GM12865 (cell line): ENCODE measurements at regions not wholly inside any gene's neighbourhood (a gene's known extent, or its start where the extent isn't known, plus 50 kb on each side); places are given as distances from the start of the nearest gene placed in this dataset.
"Not testable (repeated sequence)": the region's sequence is repeated elsewhere in the genome, so short reads cannot be mapped to it uniquely, and the experiment has no call there.

ENCODE experiments used
- DNase-seq: peaks from one replicate; pipeline ENCODE4 v3.0.0; 2010; ENCODE audit warnings: low read depth
- H3K4me3 ChIP-seq: 2 replicates; pipeline ENCODE4 v1.5.1; 2011; ENCODE audit warnings: mild to moderate bottlenecking, low read depth, low read length, control low read depth
- TF ChIP-seq, protein P1 (sequence below): IDR thresholded peaks from 2 replicates; pipeline ENCODE4 v1.5.1; 2011; ENCODE audit warnings: low read length, control low read depth, low read depth, inconsistent platforms; ENCODE audit not compliant: insufficient read depth; ENCODE audit errors: missing control alignments

DNA sequence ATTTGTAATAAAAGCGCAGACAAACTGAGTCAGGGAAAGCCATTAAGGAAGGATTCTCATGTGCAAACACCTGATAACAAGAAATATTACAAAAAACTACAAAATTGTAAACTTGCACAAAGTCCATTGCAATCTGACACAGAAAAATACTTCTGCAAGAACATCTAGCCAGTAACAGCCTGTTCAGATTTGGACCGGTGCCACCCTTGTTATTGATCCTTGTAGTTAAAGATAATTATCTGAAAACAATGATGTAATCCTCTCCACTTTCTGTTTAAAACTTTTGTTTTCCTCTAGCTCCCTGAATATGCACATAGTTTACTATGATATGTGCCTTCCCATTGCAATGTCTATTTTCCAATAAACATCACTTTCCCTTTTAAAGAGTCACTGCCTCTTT is 1090.2 kb downstream of the PLOD2 start:
- no peak for DNase-seq
- TF ChIP-seq, protein P1, sequence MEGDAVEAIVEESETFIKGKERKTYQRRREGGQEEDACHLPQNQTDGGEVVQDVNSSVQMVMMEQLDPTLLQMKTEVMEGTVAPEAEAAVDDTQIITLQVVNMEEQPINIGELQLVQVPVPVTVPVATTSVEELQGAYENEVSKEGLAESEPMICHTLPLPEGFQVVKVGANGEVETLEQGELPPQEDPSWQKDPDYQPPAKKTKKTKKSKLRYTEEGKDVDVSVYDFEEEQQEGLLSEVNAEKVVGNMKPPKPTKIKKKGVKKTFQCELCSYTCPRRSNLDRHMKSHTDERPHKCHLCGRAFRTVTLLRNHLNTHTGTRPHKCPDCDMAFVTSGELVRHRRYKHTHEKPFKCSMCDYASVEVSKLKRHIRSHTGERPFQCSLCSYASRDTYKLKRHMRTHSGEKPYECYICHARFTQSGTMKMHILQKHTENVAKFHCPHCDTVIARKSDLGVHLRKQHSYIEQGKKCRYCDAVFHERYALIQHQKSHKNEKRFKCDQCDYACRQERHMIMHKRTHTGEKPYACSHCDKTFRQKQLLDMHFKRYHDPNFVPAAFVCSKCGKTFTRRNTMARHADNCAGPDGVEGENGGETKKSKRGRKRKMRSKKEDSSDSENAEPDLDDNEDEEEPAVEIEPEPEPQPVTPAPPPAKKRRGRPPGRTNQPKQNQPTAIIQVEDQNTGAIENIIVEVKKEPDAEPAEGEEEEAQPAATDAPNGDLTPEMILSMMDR = no peak
- H3K4me3 ChIP-seq = no peak overlapping the region

- TF ChIP-seq, protein P1 = no peak
- H3K4me3 ChIP-seq = no peak overlapping the region
- DNase-seq = no peak
These were observed 1081.5 kb downstream of the PLOD2 start for GRCh38 chr3:145079436-145079835.

GRCh38 chr3:145087038-145087437 is 1073.9 kb downstream of the PLOD2 start:
- TF ChIP-seq, protein P1 = no peak
- no peak overlapping the region for H3K4me3 ChIP-seq
- no peak for DNase-seq

DNA sequence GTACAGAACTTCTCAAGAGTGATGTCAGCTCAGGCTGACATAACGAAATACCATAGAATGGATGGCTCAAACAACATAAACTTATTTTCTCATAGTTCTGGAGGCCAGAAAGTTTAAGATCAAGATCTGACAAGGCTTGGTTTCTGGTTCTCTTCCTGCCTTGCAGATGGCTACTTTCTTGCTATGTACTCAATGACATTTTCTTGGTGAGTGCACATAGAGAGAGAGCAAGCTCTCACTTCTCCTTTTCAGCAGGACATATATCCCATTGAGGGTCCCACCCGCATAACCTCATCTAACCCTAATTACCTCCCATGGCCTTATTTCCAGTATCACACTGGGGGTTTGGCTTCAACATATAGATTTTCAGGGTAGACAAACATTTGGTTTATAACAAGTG is 1072.1 kb downstream of the PLOD2 start:
- TF ChIP-seq, protein P1 = no peak
- DNase-seq = peak; percentile 32

GRCh38 chr3:145089337-145089736 is 1071.6 kb downstream of the PLOD2 start:
- DNase-seq = no peak
- TF ChIP-seq, protein P1 = no peak
- H3K4me3 ChIP-seq = no peak overlapping the region

More for the DNA sequence above, 1072.1 kb downstream of the PLOD2 start:
- no peak overlapping the region for H3K4me3 ChIP-seq

DNA sequence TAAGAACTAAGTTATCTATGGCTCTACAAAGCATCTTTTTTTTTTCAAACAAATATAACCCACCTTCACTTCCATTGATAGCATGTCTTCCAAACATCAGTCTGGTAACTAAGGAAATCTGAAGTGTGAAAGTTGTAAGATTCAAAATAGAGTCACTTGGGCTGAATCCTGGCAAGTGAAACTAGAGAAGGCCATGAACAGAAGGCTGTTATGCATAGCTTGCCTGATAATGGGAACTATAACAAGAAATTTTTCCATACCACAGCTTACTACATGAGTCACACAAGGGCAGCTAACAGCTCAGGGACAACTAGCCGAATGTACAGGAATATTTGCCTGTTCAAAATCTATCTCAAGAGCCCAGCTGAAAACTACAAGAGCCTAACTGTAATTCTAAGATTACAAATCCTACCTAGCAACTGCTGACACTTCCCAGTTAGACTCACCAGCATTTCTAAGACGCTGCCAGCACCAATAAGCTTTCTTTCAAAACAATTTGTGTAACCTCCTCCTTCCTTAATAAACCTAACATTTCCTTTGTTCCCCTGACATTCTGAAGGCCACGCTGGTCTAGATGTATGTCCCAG is 1066.5 kb downstream of the PLOD2 start:
- TF ChIP-seq, protein P1 = no peak
- H3K4me3 ChIP-seq = no peak overlapping the region
- peak; percentile 67 for DNase-seq

- not testable (repeated sequence) for DNase-seq, H3K4me3 ChIP-seq
These were observed 1049.8 kb downstream of the PLOD2 start for GRCh38 chr3:145111141-145111540.
